GM12801 (cell line): ENCODE measurements at regions not wholly inside any gene's neighbourhood (a gene's known extent, or its start where the extent isn't known, plus 50 kb on each side); places are given as distances from the start of the nearest gene placed in this dataset.

Source experiments
- CTCF ChIP-seq: IDR thresholded peaks from one replicate; pipeline ENCODE4 v1.5.1; 2011; ENCODE audit warnings: control low read depth; ENCODE audit not compliant: insufficient read length; ENCODE audit errors: extremely low read depth

- no peak for TF ChIP-seq CTCF
Measured at GRCh38 chr13:78190296-78190695, 271.7 kb upstream of the EDNRB start.

GRCh38 chr13:78187781-78188180, 269.1 kb upstream of the EDNRB start:
- TF ChIP-seq CTCF, result no peak

GRCh38 chr13:78185700-78186099, 267.1 kb upstream of the EDNRB start:
- TF ChIP-seq CTCF, result no peak

GRCh38 chr13:78183732-78184131, 265.1 kb upstream of the EDNRB start:
- TF ChIP-seq CTCF, result no peak

- no peak for TF ChIP-seq CTCF
Measured at GRCh38 chr13:78182813-78183212, 264.2 kb upstream of the EDNRB start.

- TF ChIP-seq CTCF, result no peak
Measured at GRCh38 chr13:78177306-78177705, 258.7 kb upstream of the EDNRB start.

- no peak for TF ChIP-seq CTCF
Measured at GRCh38 chr13:78176880-78177279, 258.2 kb upstream of the EDNRB start.

- TF ChIP-seq CTCF, result no peak
Measured at GRCh38 chr13:78169386-78169785, 250.8 kb upstream of the EDNRB start.
